Activated B cell treated with CpG ODN at 0.5 μM for 24 hours (primary cell): ENCODE measurements at regions not wholly inside any gene's neighbourhood (a gene's known extent, or its start where the extent isn't known, plus 50 kb on each side); places are given as distances from the start of the nearest gene placed in this dataset.

Source experiments
- ATAC-seq: fragments of 200-7000 bp; cut with Tn5 transposase; one replicate; pipeline ENCODE4 v1.10.0; 2021; ENCODE audit warnings: low read depth, mild to moderate bottlenecking, moderate library complexity
- CTCF ChIA-PET: fragments of 350-600 bp; sonication (Branson Sonifier 250); formaldehyde crosslinking; loops from one replicate; lab custom pipeline; 2021; ENCODE audit warnings: antibody characterized with exemption; lab: Charles Lee
- POLR2A ChIA-PET: fragments of 350-600 bp; sonication (Branson Sonifier 250); formaldehyde crosslinking; loops from one replicate; lab custom pipeline; 2021; ENCODE audit warnings: antibody characterized with exemption; lab: Charles Lee
- DNase-seq: peaks from one replicate; pipeline ENCODE4 v3.0.0; 2022
- H3K27ac Mint-ChIP-seq: one replicate; pipeline ENCODE4 v1.8.0; 2020; ENCODE audit warnings: mixed read lengths
- H3K27me3 Mint-ChIP-seq: one replicate; pipeline ENCODE4 v1.8.0; 2021; ENCODE audit warnings: mixed read lengths
- H3K36me3 Mint-ChIP-seq: one replicate; pipeline ENCODE4 v1.8.0; 2021; ENCODE audit warnings: low read depth, mixed read lengths
- H3K4me1 Mint-ChIP-seq: one replicate; pipeline ENCODE4 v1.8.0; 2021; ENCODE audit warnings: mixed read lengths
- H3K4me3 Mint-ChIP-seq: one replicate; pipeline ENCODE4 v1.8.0; 2020; ENCODE audit warnings: mild to moderate bottlenecking, mixed read lengths
- H3K9me3 Mint-ChIP-seq: one replicate; pipeline ENCODE4 v1.8.0; 2020; ENCODE audit warnings: mixed read lengths
- intact Hi-C: fragments of 100-400 bp; cut with micrococcal nuclease; formaldehyde crosslinking; loops from one replicate; pipeline ENCODE4 v1.15.1; 2024
- TF ChIP-seq, protein P1 (sequence below): fragments of 200-600 bp; IDR thresholded peaks from one replicate; pipeline ENCODE4 v1.8.0; 2022; ENCODE audit warnings: antibody characterized with exemption, mild to moderate bottlenecking

DNA sequence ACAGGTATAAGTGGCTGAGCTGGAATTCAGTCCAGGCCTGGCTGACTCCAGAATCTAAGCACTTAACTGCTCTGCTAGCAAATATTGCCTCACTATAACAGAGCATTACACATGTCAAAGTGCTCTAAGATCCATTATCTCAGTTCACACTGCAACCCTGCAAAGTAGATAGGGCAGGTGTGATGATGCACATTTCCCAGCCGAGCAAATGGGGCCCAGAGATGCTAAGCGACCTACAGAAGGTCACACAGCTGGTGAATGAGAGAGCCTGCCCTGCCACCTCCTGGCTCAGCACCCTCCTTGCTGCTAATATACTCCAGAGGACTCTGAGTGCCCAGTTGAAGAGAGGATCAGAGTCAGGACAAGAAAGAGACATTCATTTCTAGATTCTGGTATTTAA, 73.6 kb upstream of the CCL1 start:
- TF ChIP-seq, protein P1, sequence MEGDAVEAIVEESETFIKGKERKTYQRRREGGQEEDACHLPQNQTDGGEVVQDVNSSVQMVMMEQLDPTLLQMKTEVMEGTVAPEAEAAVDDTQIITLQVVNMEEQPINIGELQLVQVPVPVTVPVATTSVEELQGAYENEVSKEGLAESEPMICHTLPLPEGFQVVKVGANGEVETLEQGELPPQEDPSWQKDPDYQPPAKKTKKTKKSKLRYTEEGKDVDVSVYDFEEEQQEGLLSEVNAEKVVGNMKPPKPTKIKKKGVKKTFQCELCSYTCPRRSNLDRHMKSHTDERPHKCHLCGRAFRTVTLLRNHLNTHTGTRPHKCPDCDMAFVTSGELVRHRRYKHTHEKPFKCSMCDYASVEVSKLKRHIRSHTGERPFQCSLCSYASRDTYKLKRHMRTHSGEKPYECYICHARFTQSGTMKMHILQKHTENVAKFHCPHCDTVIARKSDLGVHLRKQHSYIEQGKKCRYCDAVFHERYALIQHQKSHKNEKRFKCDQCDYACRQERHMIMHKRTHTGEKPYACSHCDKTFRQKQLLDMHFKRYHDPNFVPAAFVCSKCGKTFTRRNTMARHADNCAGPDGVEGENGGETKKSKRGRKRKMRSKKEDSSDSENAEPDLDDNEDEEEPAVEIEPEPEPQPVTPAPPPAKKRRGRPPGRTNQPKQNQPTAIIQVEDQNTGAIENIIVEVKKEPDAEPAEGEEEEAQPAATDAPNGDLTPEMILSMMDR, result no peak
- ATAC-seq, result no peak
- Mint-ChIP-seq H3K4me1 (no peaks in the 10 kb centered on the region), H3K9me3 (no peaks in the 10 kb centered on the region), H3K27ac (no peak overlapping the region), H3K27me3 (peaks cover 14% of the 10 kb centered on the region), H3K36me3 (no peaks in the 10 kb centered on the region), H3K4me3 (no peak overlapping the region)
- POLR2A ChIA-PET, result no interaction called here
- intact Hi-C loops, result no loop called here
- DNase-seq, result no peak
- CTCF ChIA-PET, result no interaction called here

DNA sequence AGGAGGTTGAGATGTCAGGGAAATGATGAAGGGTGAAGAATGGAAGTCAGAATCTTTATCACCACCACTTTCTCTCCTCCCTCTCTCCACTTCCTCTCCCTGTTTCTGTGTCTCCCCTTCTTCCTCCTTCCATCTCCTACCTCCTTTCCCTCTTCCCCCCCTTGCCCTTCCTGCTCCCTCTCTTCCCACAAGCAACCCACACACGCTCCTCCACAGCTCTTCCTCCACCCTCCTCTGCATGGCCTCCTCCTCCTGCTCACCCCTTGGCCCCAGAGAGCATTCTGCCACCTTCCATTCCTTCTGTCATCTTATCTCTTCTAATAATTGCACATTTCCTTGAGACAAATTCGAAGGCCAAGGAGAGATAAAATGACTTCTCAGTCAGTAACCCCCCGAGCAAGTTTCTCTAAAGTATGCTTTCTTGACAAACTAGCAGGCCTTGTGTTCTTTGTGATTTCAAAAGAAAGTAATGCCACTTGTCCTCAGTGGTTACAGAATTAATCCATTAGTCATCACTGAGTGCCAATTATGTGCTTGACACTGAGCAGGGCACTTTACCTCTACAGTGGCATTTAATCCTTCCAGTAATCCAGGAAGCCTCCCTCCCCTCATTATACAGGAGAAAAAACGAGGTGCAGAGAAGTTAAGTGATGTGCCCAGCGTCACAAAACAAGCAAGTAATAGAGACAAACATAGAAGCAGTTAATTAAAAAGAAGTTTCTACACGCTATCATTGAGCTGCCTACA, 72.3 kb upstream of the CCL1 start:
- Mint-ChIP-seq H3K36me3 (no peaks in the 10 kb centered on the region), H3K27ac (no peak overlapping the region), H3K4me1 (no peaks in the 10 kb centered on the region), H3K4me3 (no peak overlapping the region), H3K27me3 (peaks cover 13% of the 10 kb centered on the region), H3K9me3 (no peaks in the 10 kb centered on the region)
- CTCF ChIA-PET, result interaction anchor here (0.7 kb wide), 1 partner anchor 15 kb away, joined by 3 read pairs; no protein-coding TSS in a partner anchor
- POLR2A ChIA-PET, result no interaction called here
- intact Hi-C loops, result no loop called here
- TF ChIP-seq, protein P1, result no peak
- DNase-seq (no peak), ATAC-seq (no peak)

DNA sequence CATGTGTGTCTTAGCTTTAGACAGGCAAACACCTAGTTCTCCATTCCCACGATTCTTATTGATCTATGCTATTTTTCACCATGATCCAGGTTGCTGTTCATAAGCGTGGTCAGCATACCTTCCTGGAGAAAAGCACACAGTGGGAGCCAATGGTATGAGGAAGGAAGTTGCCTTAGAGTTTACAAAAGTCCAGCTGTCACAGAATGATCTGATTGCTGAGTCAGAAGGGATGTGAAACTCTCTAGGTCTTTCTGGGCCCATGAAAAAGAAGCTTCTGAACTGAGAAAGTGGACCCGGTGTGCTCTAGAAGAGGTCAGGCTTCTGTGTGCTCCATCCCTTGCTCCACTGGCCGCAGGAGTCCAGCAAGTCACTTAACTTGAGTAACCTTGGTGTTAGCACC, 71.0 kb upstream of the CCL1 start:
- Mint-ChIP-seq H3K4me3 (no peak overlapping the region), H3K27me3 (peaks cover 20% of the 10 kb centered on the region), H3K4me1 (no peaks in the 10 kb centered on the region), H3K9me3 (no peaks in the 10 kb centered on the region), H3K27ac (no peak overlapping the region), H3K36me3 (no peaks in the 10 kb centered on the region)
- intact Hi-C loops, result no loop called here
- TF ChIP-seq, protein P1, result no peak
- ATAC-seq (no peak), DNase-seq (no peak)
- ChIA-PET POLR2A (no interaction called here), CTCF (interaction anchor here (1.3 kb wide), 1 partner anchor 14 kb away, joined by 4 read pairs; no protein-coding TSS in a partner anchor)

DNA sequence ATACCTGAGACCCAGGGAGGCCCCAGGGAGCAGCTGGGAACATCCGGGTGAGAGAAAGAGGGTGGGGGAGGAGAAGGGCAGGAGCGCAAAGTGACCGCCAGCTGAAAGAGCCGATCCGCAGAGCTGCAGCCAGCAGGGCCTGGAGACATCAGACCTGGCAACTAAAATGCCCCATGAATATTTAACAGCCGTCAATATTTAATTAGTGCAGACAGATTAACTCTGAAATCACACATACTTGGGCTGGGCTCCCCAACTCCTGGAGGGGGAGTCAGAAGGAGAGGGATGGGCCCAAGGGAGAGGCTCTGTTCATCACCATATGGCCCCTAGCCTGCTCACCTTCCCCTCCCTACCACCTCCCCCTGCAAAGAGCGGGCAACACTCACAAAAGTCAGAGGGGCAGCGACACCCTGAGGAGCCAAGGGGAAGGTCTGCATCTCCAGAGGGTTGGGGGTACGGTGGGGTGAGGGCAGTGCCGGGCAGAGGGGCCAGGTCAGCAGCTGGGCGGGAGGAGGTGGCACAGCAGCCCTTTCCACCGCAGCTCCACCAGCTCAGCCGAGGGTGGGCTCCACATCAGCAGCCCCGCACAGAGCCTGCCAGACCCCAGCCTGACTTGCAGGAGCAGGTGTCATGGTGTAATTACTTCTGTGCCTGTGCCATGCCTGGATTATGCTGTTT, 61.9 kb upstream of the CCL1 start:
- peaks cover 2% of the 10 kb centered on the region for H3K4me1 Mint-ChIP-seq
- H3K36me3 Mint-ChIP-seq, result no peaks in the 10 kb centered on the region
- H3K27me3 Mint-ChIP-seq, result peaks cover 50% of the 10 kb centered on the region
- POLR2A ChIA-PET, result interaction anchor here (0.6 kb wide), 1 partner anchor 125 kb away, joined by 4 read pairs; no protein-coding TSS in a partner anchor
- no peak overlapping the region for H3K4me3 Mint-ChIP-seq
- TF ChIP-seq, protein P1, result no peak
- H3K27ac Mint-ChIP-seq, result no peak overlapping the region
- intact Hi-C loops, result no loop called here
- CTCF ChIA-PET, result no interaction called here
- no peak for DNase-seq
- no peak for ATAC-seq
- no peaks in the 10 kb centered on the region for H3K9me3 Mint-ChIP-seq
